Bronchial epithelial cell (primary cell): ENCODE measurements at regions not wholly inside any gene's neighbourhood (a gene's known extent, or its start where the extent isn't known, plus 50 kb on each side); places are given as distances from the start of the nearest gene placed in this dataset.
"Not testable (repeated sequence)": the region's sequence is repeated elsewhere in the genome, so short reads cannot be mapped to it uniquely, and the experiment has no call there.

Experiments used
- DNase-seq: peaks from one replicate; pipeline ENCODE4 v3.0.0-alpha.2; 2010; ENCODE audit warnings: low read depth
- FAIRE-seq: peaks from 2 replicates; lab custom pipeline; 2011; peaks lifted over from hg19 to GRCh38; lab: Jason Lieb, UNC
- H3K27me3 ChIP-seq: 2 replicates; pipeline ENCODE4 v1.5.1; 2011; ENCODE audit warnings: low read length; ENCODE audit not compliant: control insufficient read depth, insufficient read depth
- H3K36me3 ChIP-seq: 2 replicates; pipeline ENCODE4 v1.5.1; 2011; ENCODE audit warnings: low read length; ENCODE audit not compliant: control insufficient read depth, insufficient read depth
- H3K4me3 ChIP-seq: 2 replicates; pipeline ENCODE4 v1.5.1; 2011; ENCODE audit warnings: mild to moderate bottlenecking, low read depth, low read length, control low read depth
- CTCF ChIP-seq: IDR thresholded peaks from 2 replicates; pipeline ENCODE4 v1.5.1; 2011; ENCODE audit warnings: mild to moderate bottlenecking, moderate library complexity, low read length, control low read depth, inconsistent platforms; ENCODE audit not compliant: insufficient read depth, severe bottlenecking

- no peaks in the 10 kb centered on the region for H3K36me3 ChIP-seq
- DNase-seq = no peak
- H3K27me3 ChIP-seq = no peaks in the 10 kb centered on the region
- FAIRE-seq = no peak
- no peak for TF ChIP-seq CTCF
- no peak overlapping the region for H3K4me3 ChIP-seq
Measured at GRCh38 chr10:126738001-126738400, 67.5 kb upstream of the C10orf90 start.

- Histone ChIP-seq H3K4me3 (no peak overlapping the region), H3K27me3 (no peaks in the 10 kb centered on the region), H3K36me3 (no peaks in the 10 kb centered on the region)
- DNase-seq (no peak), FAIRE-seq (no peak)
- TF ChIP-seq CTCF = no peak
Measured at GRCh38 chr10:126744571-126744970, 74.1 kb upstream of the C10orf90 start.

GRCh38 chr10:126749015-126749655 lies 78.6 kb upstream of the C10orf90 start:
- Histone ChIP-seq H3K36me3 (no peaks in the 10 kb centered on the region), H3K4me3 (no peak overlapping the region), H3K27me3 (no peaks in the 10 kb centered on the region)
- TF ChIP-seq CTCF = peak; percentile 92
- FAIRE-seq (no peak), DNase-seq (peak; percentile 79)

- Histone ChIP-seq H3K36me3 (no peaks in the 10 kb centered on the region), H3K4me3 (no peak overlapping the region), H3K27me3 (no peaks in the 10 kb centered on the region)
- TF ChIP-seq CTCF = no peak
- DNase-seq (no peak), FAIRE-seq (no peak)
Measured at GRCh38 chr10:126754966-126755365, 84.5 kb upstream of the C10orf90 start.

- no peak overlapping the region for H3K4me3 ChIP-seq
- FAIRE-seq (no peak), DNase-seq (no peak)
- no peaks in the 10 kb centered on the region for H3K27me3 ChIP-seq
- no peaks in the 10 kb centered on the region for H3K36me3 ChIP-seq
- TF ChIP-seq CTCF = no peak
Measured at GRCh38 chr10:126758867-126759266, 88.4 kb upstream of the C10orf90 start.

GRCh38 chr10:126759531-126759930 lies 89.0 kb upstream of the C10orf90 start:
- no peak for DNase-seq
- Histone ChIP-seq H3K36me3 (no peaks in the 10 kb centered on the region), H3K27me3 (no peaks in the 10 kb centered on the region), H3K4me3 (no peak overlapping the region)
- FAIRE-seq = no peak
- TF ChIP-seq CTCF = no peak

GRCh38 chr10:126766646-126767045 lies 96.2 kb upstream of the C10orf90 start:
- H3K36me3 ChIP-seq, H3K27me3 ChIP-seq, FAIRE-seq, DNase-seq, H3K4me3 ChIP-seq: not testable (repeated sequence)
